ENCODE measurements at regions not wholly inside any gene's neighbourhood (a gene's known extent, or its start where the extent isn't known, plus 50 kb on each side); places are given as distances from the start of the nearest gene placed in this dataset.

- no peak overlapping the region for H3K27ac ChIP-seq (ENCODE audit: low read depth in 1 of 2, low read length in 2 of 2)
- H3K9me3 ChIP-seq (ENCODE audit: control insufficient read depth, low read length), result no peaks in the 10 kb centered on the region
- intact Hi-C loops (cut with DNase I), result no loop called here
- no peaks in the 10 kb centered on the region for H3K27me3 ChIP-seq (ENCODE audit: control insufficient read depth in 1 of 2, insufficient read depth in 2 of 2, low read length in 1 of 2)
- no peak overlapping the region for H3K4me3 ChIP-seq (ENCODE audit: low read length in 2 of 2)
- ATAC-seq (ENCODE audit: low FRiP score) (no peak), DNase-seq (no peak)
- 84 to 89% methylated on average over 2 of the region's 2 CpGs for WGBS, 2 donors
- no peaks in the 10 kb centered on the region for H3K36me3 ChIP-seq (ENCODE audit: control insufficient read depth in 1 of 2, insufficient read depth in 2 of 2, low read length in 1 of 2)
- H3K4me1 ChIP-seq (ENCODE audit: control insufficient read depth in 1 of 2, insufficient read depth in 2 of 2, low read length in 2 of 2), result no peaks in the 10 kb centered on the region
Observed at GRCh38 chr11:88427719-88428118, 90.2 kb upstream of the CTSC start.

- H3K36me3 ChIP-seq (ENCODE audit: control insufficient read depth in 1 of 2, insufficient read depth in 2 of 2, low read length in 1 of 2), result no peaks in the 10 kb centered on the region
- no peak overlapping the region for H3K27ac ChIP-seq (ENCODE audit: low read depth in 1 of 2, low read length in 2 of 2)
- DNase-seq (no peak), ATAC-seq (ENCODE audit: low FRiP score) (no peak)
- WGBS, 2 donors, result 86 to 89% methylated on average over 6 of the region's 6 CpGs
- intact Hi-C loops (cut with DNase I), result no loop called here
- no peaks in the 10 kb centered on the region for H3K27me3 ChIP-seq (ENCODE audit: control insufficient read depth in 1 of 2, insufficient read depth in 2 of 2, low read length in 1 of 2)
- H3K4me3 ChIP-seq (ENCODE audit: low read length in 2 of 2), result no peak overlapping the region
- H3K4me1 ChIP-seq (ENCODE audit: control insufficient read depth in 1 of 2, insufficient read depth in 2 of 2, low read length in 2 of 2), result no peaks in the 10 kb centered on the region
- no peaks in the 10 kb centered on the region for H3K9me3 ChIP-seq (ENCODE audit: control insufficient read depth, low read length)
Observed at GRCh38 chr11:88424881-88425280, 87.3 kb upstream of the CTSC start.

- WGBS, 2 donors, result 74 to 79% methylated on average over 1 of the region's 1 CpG
- intact Hi-C loops (cut with DNase I), result no loop called here
- Histone ChIP-seq H3K36me3 (ENCODE audit: control insufficient read depth in 1 of 2, insufficient read depth in 2 of 2, low read length in 1 of 2) (no peaks in the 10 kb centered on the region), H3K27me3 (ENCODE audit: control insufficient read depth in 1 of 2, insufficient read depth in 2 of 2, low read length in 1 of 2) (no peaks in the 10 kb centered on the region), H3K9me3 (ENCODE audit: control insufficient read depth, low read length) (peaks cover 2% of the 10 kb centered on the region), H3K4me1 (ENCODE audit: control insufficient read depth in 1 of 2, insufficient read depth in 2 of 2, low read length in 2 of 2) (no peaks in the 10 kb centered on the region), H3K4me3 (ENCODE audit: low read length in 2 of 2) (no peak overlapping the region), H3K27ac (ENCODE audit: low read depth in 1 of 2, low read length in 2 of 2) (no peak overlapping the region)
- DNase-seq (no peak), ATAC-seq (ENCODE audit: low FRiP score) (no peak)
Observed at GRCh38 chr11:88421530-88421929, 84.0 kb upstream of the CTSC start.

- H3K27ac ChIP-seq (ENCODE audit: low read depth in 1 of 2, low read length in 2 of 2), result no peak overlapping the region
- H3K36me3 ChIP-seq (ENCODE audit: control insufficient read depth in 1 of 2, insufficient read depth in 2 of 2, low read length in 1 of 2), result no peaks in the 10 kb centered on the region
- ATAC-seq (ENCODE audit: low FRiP score) (peak; percentile 73), DNase-seq (no peak)
- no peaks in the 10 kb centered on the region for H3K4me1 ChIP-seq (ENCODE audit: control insufficient read depth in 1 of 2, insufficient read depth in 2 of 2, low read length in 2 of 2)
- WGBS, 2 donors, result 63 to 66% methylated on average over 7 of the region's 7 CpGs
- H3K9me3 ChIP-seq (ENCODE audit: control insufficient read depth, low read length), result peaks cover 2% of the 10 kb centered on the region
- no peak overlapping the region for H3K4me3 ChIP-seq (ENCODE audit: low read length in 2 of 2)
- intact Hi-C loops (cut with DNase I), result no loop called here
- no peaks in the 10 kb centered on the region for H3K27me3 ChIP-seq (ENCODE audit: control insufficient read depth in 1 of 2, insufficient read depth in 2 of 2, low read length in 1 of 2)
Observed at GRCh38 chr11:88420165-88420791, 82.7 kb upstream of the CTSC start.

- DNase-seq (no peak), ATAC-seq (ENCODE audit: low FRiP score) (no peak)
- intact Hi-C loops (cut with DNase I), result no loop called here
- Histone ChIP-seq H3K27me3 (ENCODE audit: control insufficient read depth in 1 of 2, insufficient read depth in 2 of 2, low read length in 1 of 2) (no peaks in the 10 kb centered on the region), H3K4me1 (ENCODE audit: control insufficient read depth in 1 of 2, insufficient read depth in 2 of 2, low read length in 2 of 2) (no peaks in the 10 kb centered on the region), H3K36me3 (ENCODE audit: control insufficient read depth in 1 of 2, insufficient read depth in 2 of 2, low read length in 1 of 2) (no peaks in the 10 kb centered on the region), H3K27ac (ENCODE audit: low read depth in 1 of 2, low read length in 2 of 2) (no peak overlapping the region), H3K4me3 (ENCODE audit: low read length in 2 of 2) (no peak overlapping the region), H3K9me3 (ENCODE audit: control insufficient read depth, low read length) (peaks cover 2% of the 10 kb centered on the region)
- WGBS, 2 donors, result 53 to 61% methylated on average over 3 of the region's 3 CpGs
Observed at GRCh38 chr11:88418508-88418907, 81.0 kb upstream of the CTSC start.

GRCh38 chr11:88415495-88415894 is 78.0 kb upstream of the CTSC start:
- DNase-seq (no peak), ATAC-seq (ENCODE audit: low FRiP score) (no peak)
- H3K27ac ChIP-seq (ENCODE audit: low read depth in 1 of 2, low read length in 2 of 2), result no peak overlapping the region
- no peak overlapping the region for H3K4me3 ChIP-seq (ENCODE audit: low read length in 2 of 2)
- peaks cover 2% of the 10 kb centered on the region for H3K9me3 ChIP-seq (ENCODE audit: control insufficient read depth, low read length)
- H3K4me1 ChIP-seq (ENCODE audit: control insufficient read depth in 1 of 2, insufficient read depth in 2 of 2, low read length in 2 of 2), result no peaks in the 10 kb centered on the region
- H3K36me3 ChIP-seq (ENCODE audit: control insufficient read depth in 1 of 2, insufficient read depth in 2 of 2, low read length in 1 of 2), result no peaks in the 10 kb centered on the region
- 73 to 74% methylated on average over 1 of the region's 1 CpG for WGBS, 2 donors
- intact Hi-C loops (cut with DNase I), result no loop called here
- H3K27me3 ChIP-seq (ENCODE audit: control insufficient read depth in 1 of 2, insufficient read depth in 2 of 2, low read length in 1 of 2), result no peaks in the 10 kb centered on the region

- Histone ChIP-seq H3K9me3 (ENCODE audit: control insufficient read depth, low read length) (peaks cover 2% of the 10 kb centered on the region), H3K36me3 (ENCODE audit: control insufficient read depth in 1 of 2, insufficient read depth in 2 of 2, low read length in 1 of 2) (no peaks in the 10 kb centered on the region), H3K4me1 (ENCODE audit: control insufficient read depth in 1 of 2, insufficient read depth in 2 of 2, low read length in 2 of 2) (no peaks in the 10 kb centered on the region), H3K27me3 (ENCODE audit: control insufficient read depth in 1 of 2, insufficient read depth in 2 of 2, low read length in 1 of 2) (no peaks in the 10 kb centered on the region), H3K27ac (ENCODE audit: low read depth in 1 of 2, low read length in 2 of 2) (no peak overlapping the region), H3K4me3 (ENCODE audit: low read length in 2 of 2) (no peak overlapping the region)
- 26 to 53% methylated on average over 3 of the region's 3 CpGs for WGBS, 2 donors
- intact Hi-C loops (cut with DNase I), result no loop called here
- no peak for ATAC-seq (ENCODE audit: low FRiP score)
- no peak for DNase-seq
Observed at GRCh38 chr11:88414981-88415413, 77.5 kb upstream of the CTSC start.

GRCh38 chr11:88414385-88414861 is 76.9 kb upstream of the CTSC start:
- no peak overlapping the region for H3K27ac ChIP-seq (ENCODE audit: low read depth in 1 of 2, low read length in 2 of 2)
- DNase-seq (peak in 1 of 2 donors; percentile 64), ATAC-seq (ENCODE audit: low FRiP score) (peak; percentile 63)
- peaks cover 2% of the 10 kb centered on the region for H3K9me3 ChIP-seq (ENCODE audit: control insufficient read depth, low read length)
- no peaks in the 10 kb centered on the region for H3K27me3 ChIP-seq (ENCODE audit: control insufficient read depth in 1 of 2, insufficient read depth in 2 of 2, low read length in 1 of 2)
- H3K36me3 ChIP-seq (ENCODE audit: control insufficient read depth in 1 of 2, insufficient read depth in 2 of 2, low read length in 1 of 2), result no peaks in the 10 kb centered on the region
- intact Hi-C loops (cut with DNase I), result no loop called here
- 13 to 16% methylated on average over 5 of the region's 5 CpGs for WGBS, 2 donors
- no peaks in the 10 kb centered on the region for H3K4me1 ChIP-seq (ENCODE audit: control insufficient read depth in 1 of 2, insufficient read depth in 2 of 2, low read length in 2 of 2)
- H3K4me3 ChIP-seq (ENCODE audit: low read length in 2 of 2), result no peak overlapping the region

GRCh38 chr11:88411265-88411664 is 73.7 kb upstream of the CTSC start:
- no peaks in the 10 kb centered on the region for H3K36me3 ChIP-seq (ENCODE audit: control insufficient read depth in 1 of 2, insufficient read depth in 2 of 2, low read length in 1 of 2)
- no peak for ATAC-seq (ENCODE audit: low FRiP score)
- no peaks in the 10 kb centered on the region for H3K4me1 ChIP-seq (ENCODE audit: control insufficient read depth in 1 of 2, insufficient read depth in 2 of 2, low read length in 2 of 2)
- intact Hi-C loops (cut with DNase I), result no loop called here
- no peaks in the 10 kb centered on the region for H3K9me3 ChIP-seq (ENCODE audit: control insufficient read depth, low read length)
- DNase-seq, result no peak
- no peak overlapping the region for H3K4me3 ChIP-seq (ENCODE audit: low read length in 2 of 2)
- H3K27me3 ChIP-seq (ENCODE audit: control insufficient read depth in 1 of 2, insufficient read depth in 2 of 2, low read length in 1 of 2), result no peaks in the 10 kb centered on the region
- H3K27ac ChIP-seq (ENCODE audit: low read depth in 1 of 2, low read length in 2 of 2), result no peak overlapping the region
